ENCODE measurements at regions not wholly inside any gene's neighbourhood (a gene's known extent, or its start where the extent isn't known, plus 50 kb on each side); places are given as distances from the start of the nearest gene placed in this dataset.

- Histone ChIP-seq H3K27me3 (ENCODE audit: control insufficient read depth, insufficient read depth, low read length) (no peaks in the 10 kb centered on the region), H3K9me3 (ENCODE audit: control insufficient read depth, insufficient read depth, low read length) (peaks cover 11% of the 10 kb centered on the region), H3K4me3 (ENCODE audit: low read depth, low read length) (no peak overlapping the region), H3K27ac (ENCODE audit: low read depth, low read length) (no peak overlapping the region)
- TF ChIP-seq CTCF (IDR thresholded peaks at IDR 0.05; ENCODE audit: low read depth, low read length) = peak; percentile 44
- POLR2A ChIA-PET = no interaction called here
- no peak for DNase-seq (ENCODE audit: low read depth, low spot score)
- CTCF ChIA-PET = interaction anchor here (0.6 to 0.9 kb wide), 3 partner anchors 9 to 32 kb away, joined by 3 to 5 read pairs (median 4); no protein-coding TSS in a partner anchor
Observed at GRCh38 chr10:128178302-128178958, 52.2 kb upstream of the MKI67 start.

DNA sequence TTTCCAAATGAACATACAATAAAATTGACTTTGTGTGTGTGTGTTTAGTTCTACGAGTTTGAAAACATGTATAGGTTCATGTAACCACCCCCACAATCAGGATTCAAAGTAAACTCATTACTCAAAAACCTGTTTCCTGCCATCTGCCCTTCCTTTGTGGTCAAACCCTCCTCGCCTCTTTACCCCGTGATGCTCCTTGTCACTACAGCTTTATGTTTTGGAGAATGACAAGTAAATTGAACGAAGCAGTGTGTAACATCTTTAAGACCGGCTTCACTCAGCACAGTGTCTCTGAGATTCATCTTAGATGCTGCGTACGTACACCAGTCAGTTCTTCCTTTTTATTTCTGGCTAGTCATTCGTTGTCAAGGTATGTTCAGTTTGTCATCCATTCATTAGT is 54.6 kb upstream of the MKI67 start:
- H3K9me3 ChIP-seq (ENCODE audit: control insufficient read depth, insufficient read depth, low read length) = peaks cover 4% of the 10 kb centered on the region
- H3K27ac ChIP-seq (ENCODE audit: low read depth, low read length) = no peak overlapping the region
- ChIA-PET CTCF (interaction anchor here (1.0 kb wide), 1 partner anchor 30 kb away, joined by 4 read pairs; no protein-coding TSS in a partner anchor), POLR2A (no interaction called here)
- no peak for TF ChIP-seq CTCF (IDR thresholded peaks at IDR 0.05; ENCODE audit: low read depth, low read length)
- H3K4me3 ChIP-seq (ENCODE audit: low read depth, low read length) = no peak overlapping the region
- no peak for DNase-seq (ENCODE audit: low read depth, low spot score)
- H3K27me3 ChIP-seq (ENCODE audit: control insufficient read depth, insufficient read depth, low read length) = no peaks in the 10 kb centered on the region

- H3K27me3 ChIP-seq (ENCODE audit: control insufficient read depth, insufficient read depth, low read length) = no peaks in the 10 kb centered on the region
- TF ChIP-seq CTCF (IDR thresholded peaks at IDR 0.05; ENCODE audit: low read depth, low read length) = no peak
- no peak for DNase-seq (ENCODE audit: low read depth, low spot score)
- ChIA-PET POLR2A (no interaction called here), CTCF (no interaction called here)
- H3K9me3 ChIP-seq (ENCODE audit: control insufficient read depth, insufficient read depth, low read length) = no peaks in the 10 kb centered on the region
- H3K27ac ChIP-seq (ENCODE audit: low read depth, low read length) = no peak overlapping the region
- no peak overlapping the region for H3K4me3 ChIP-seq (ENCODE audit: low read depth, low read length)
Observed at GRCh38 chr10:128185627-128186026, 59.4 kb upstream of the MKI67 start.

- ChIA-PET POLR2A (no interaction called here), CTCF (no interaction called here)
- Histone ChIP-seq H3K4me3 (ENCODE audit: low read depth, low read length) (no peak overlapping the region), H3K27me3 (ENCODE audit: control insufficient read depth, insufficient read depth, low read length) (no peaks in the 10 kb centered on the region), H3K27ac (ENCODE audit: low read depth, low read length) (no peak overlapping the region), H3K9me3 (ENCODE audit: control insufficient read depth, insufficient read depth, low read length) (no peaks in the 10 kb centered on the region)
- no peak for DNase-seq (ENCODE audit: low read depth, low spot score)
- TF ChIP-seq CTCF (IDR thresholded peaks at IDR 0.05; ENCODE audit: low read depth, low read length) = no peak
Observed at GRCh38 chr10:128186959-128187787, 61.0 kb upstream of the MKI67 start.

- Histone ChIP-seq H3K4me3 (ENCODE audit: low read depth, low read length) (no peak overlapping the region), H3K9me3 (ENCODE audit: control insufficient read depth, insufficient read depth, low read length) (0 out of 2 replicates have a peak, but pooled peaks cover 3% of the 10 kb centered on the region), H3K27me3 (ENCODE audit: control insufficient read depth, insufficient read depth, low read length) (no peaks in the 10 kb centered on the region), H3K27ac (ENCODE audit: low read depth, low read length) (peak overlapping the region; percentile 21)
- no peak for DNase-seq (ENCODE audit: low read depth, low spot score)
- ChIA-PET POLR2A (no interaction called here), CTCF (no interaction called here)
- TF ChIP-seq CTCF (IDR thresholded peaks at IDR 0.05; ENCODE audit: low read depth, low read length) = no peak
Observed at GRCh38 chr10:128187788-128188185, 61.6 kb upstream of the MKI67 start.
